Natural killer cell treated with Interleukin-12 subunit alpha and Interleukin-12 subunit beta and Interleukin-15 and Interleukin-18, amount 100 ng/mL, for 72 hours (primary cell): ENCODE measurements at regions not wholly inside any gene's neighbourhood (a gene's known extent, or its start where the extent isn't known, plus 50 kb on each side); places are given as distances from the start of the nearest gene placed in this dataset.
"Not testable (repeated sequence)": the region's sequence is repeated elsewhere in the genome, so short reads cannot be mapped to it uniquely, and the experiment has no call there.

Experiments
- ATAC-seq, 2 donors: fragments of 150-1000 bp; cut with Tn5 transposase in 1 of 2; sonication (Bioruptor Pico), chemical (Tn5 transposase) in 1 of 2; 2 replicates each; pipeline ENCODE4 v1.10.0; 2021
- DNase-seq: peaks from one replicate; pipeline ENCODE4 v3.0.0; 2022; ENCODE audit warnings: low spot score
- H3K27ac Mint-ChIP-seq, 2 donors: 1 replicate in 1 of 2; 2 replicates in 1 of 2; pipeline ENCODE4 v1.8.0; 2022; ENCODE audit warnings: mixed read lengths in 2 of 2, mild to moderate bottlenecking in 1 of 2, moderate library complexity in 1 of 2
- H3K27me3 Mint-ChIP-seq, 2 donors: 1 replicate in 1 of 2; 2 replicates in 1 of 2; pipeline ENCODE4 v1.8.0; 2022; ENCODE audit warnings: mixed read lengths in 2 of 2
- H3K36me3 Mint-ChIP-seq: one replicate; pipeline ENCODE4 v1.8.0; 2022; ENCODE audit warnings: mixed read lengths
- H3K4me1 Mint-ChIP-seq, 2 donors: 1 replicate in 1 of 2; 2 replicates in 1 of 2; pipeline ENCODE4 v1.8.0; 2022; ENCODE audit warnings: low read depth in 2 of 2, mixed read lengths in 2 of 2, mild to moderate bottlenecking in 1 of 2
- H3K4me3 Mint-ChIP-seq: one replicate; pipeline ENCODE4 v1.8.0; 2022; ENCODE audit warnings: mixed read lengths
- H3K9me3 Mint-ChIP-seq: 2 replicates; pipeline ENCODE4 v1.8.0; 2022; ENCODE audit warnings: mixed read lengths

- H3K4me3 Mint-ChIP-seq, H3K36me3 Mint-ChIP-seq, ATAC-seq, H3K27me3 Mint-ChIP-seq, DNase-seq: not testable (repeated sequence)
- peaks cover 8 to 30% of the 10 kb centered on the region in 2 donors for H3K4me1 Mint-ChIP-seq
- peaks cover 16% of the 10 kb centered on the region for H3K9me3 Mint-ChIP-seq
- peak overlapping the region in 1 of 2 donors; percentile 36 for H3K27ac Mint-ChIP-seq
Observed at GRCh38 chr21:13874001-13874400, 264.4 kb downstream of the POTED start.

- Mint-ChIP-seq H3K9me3 (peaks cover 24% of the 10 kb centered on the region), H3K27me3 (no peaks in the 10 kb centered on the region), H3K27ac (no peak overlapping the region), H3K4me1 (peaks cover 0 to 10% of the 10 kb centered on the region in 2 donors), H3K36me3 (no peaks in the 10 kb centered on the region), H3K4me3 (no peak overlapping the region)
- ATAC-seq = no peak
- DNase-seq = no peak
Observed at GRCh38 chr21:13854638-13855037, 245.1 kb downstream of the POTED start.

- H3K27ac Mint-ChIP-seq, DNase-seq, H3K36me3 Mint-ChIP-seq, ATAC-seq, H3K4me3 Mint-ChIP-seq, H3K27me3 Mint-ChIP-seq, H3K4me1 Mint-ChIP-seq: not testable (repeated sequence)
- peaks cover 15% of the 10 kb centered on the region for H3K9me3 Mint-ChIP-seq
Observed at GRCh38 chr21:13850808-13851207, 241.2 kb downstream of the POTED start.

GRCh38 chr21:13849489-13849888 lies 239.9 kb downstream of the POTED start:
- not testable (repeated sequence) for H3K27ac Mint-ChIP-seq, DNase-seq, H3K27me3 Mint-ChIP-seq, H3K4me3 Mint-ChIP-seq, H3K36me3 Mint-ChIP-seq, ATAC-seq, H3K4me1 Mint-ChIP-seq
- peaks cover 15% of the 10 kb centered on the region for H3K9me3 Mint-ChIP-seq

GRCh38 chr21:13846718-13847117 lies 237.1 kb downstream of the POTED start:
- peaks cover 11% of the 10 kb centered on the region for H3K9me3 Mint-ChIP-seq
- H3K27me3 Mint-ChIP-seq, ATAC-seq, H3K4me1 Mint-ChIP-seq, H3K27ac Mint-ChIP-seq, DNase-seq, H3K36me3 Mint-ChIP-seq, H3K4me3 Mint-ChIP-seq: not testable (repeated sequence)

- not testable (repeated sequence) for ATAC-seq, H3K4me3 Mint-ChIP-seq, H3K27ac Mint-ChIP-seq, H3K9me3 Mint-ChIP-seq, DNase-seq, H3K27me3 Mint-ChIP-seq, H3K4me1 Mint-ChIP-seq, H3K36me3 Mint-ChIP-seq
Observed at GRCh38 chr21:13844574-13844973, 235.0 kb downstream of the POTED start.

- not testable (repeated sequence) for H3K27me3 Mint-ChIP-seq, ATAC-seq, H3K27ac Mint-ChIP-seq, H3K4me3 Mint-ChIP-seq, H3K4me1 Mint-ChIP-seq, DNase-seq, H3K36me3 Mint-ChIP-seq, H3K9me3 Mint-ChIP-seq
Observed at GRCh38 chr21:13843081-13843480, 233.5 kb downstream of the POTED start.

GRCh38 chr21:13827666-13828065 lies 218.1 kb downstream of the POTED start:
- H3K27me3 Mint-ChIP-seq, H3K4me1 Mint-ChIP-seq, H3K36me3 Mint-ChIP-seq: not testable (repeated sequence)

GRCh38 chr21:13827201-13827600 lies 217.6 kb downstream of the POTED start:
- Mint-ChIP-seq H3K27me3 (peaks cover 0 to 4% of the 10 kb centered on the region in 2 donors), H3K9me3 (peaks cover 10% of the 10 kb centered on the region), H3K27ac (no peak overlapping the region), H3K4me3 (no peak overlapping the region), H3K36me3 (no peaks in the 10 kb centered on the region), H3K4me1 (no peaks in the 10 kb centered on the region)
- ATAC-seq (no peak), DNase-seq (no peak)

More at GRCh38 chr21:13827666-13828065, 218.1 kb downstream of the POTED start:
- not testable (repeated sequence) for H3K27ac Mint-ChIP-seq, ATAC-seq, DNase-seq, H3K4me3 Mint-ChIP-seq
- peaks cover 10% of the 10 kb centered on the region for H3K9me3 Mint-ChIP-seq

- H3K36me3 Mint-ChIP-seq = not testable (repeated sequence)
Observed at GRCh38 chr21:13826511-13826910, 216.9 kb downstream of the POTED start.

GRCh38 chr21:13825218-13825778 lies 215.7 kb downstream of the POTED start:
- H3K27me3 Mint-ChIP-seq, H3K9me3 Mint-ChIP-seq, H3K4me1 Mint-ChIP-seq, DNase-seq, H3K36me3 Mint-ChIP-seq, H3K4me3 Mint-ChIP-seq, ATAC-seq, H3K27ac Mint-ChIP-seq: not testable (repeated sequence)

More at GRCh38 chr21:13826511-13826910, 216.9 kb downstream of the POTED start:
- H3K4me1 Mint-ChIP-seq, H3K27me3 Mint-ChIP-seq, H3K9me3 Mint-ChIP-seq, ATAC-seq, H3K4me3 Mint-ChIP-seq, H3K27ac Mint-ChIP-seq, DNase-seq: not testable (repeated sequence)

- not testable (repeated sequence) for H3K27me3 Mint-ChIP-seq, DNase-seq, H3K9me3 Mint-ChIP-seq, H3K27ac Mint-ChIP-seq, H3K4me3 Mint-ChIP-seq, ATAC-seq, H3K36me3 Mint-ChIP-seq, H3K4me1 Mint-ChIP-seq
Observed at GRCh38 chr21:13820286-13820685, 210.7 kb downstream of the POTED start.

- not testable (repeated sequence) for H3K27me3 Mint-ChIP-seq, H3K36me3 Mint-ChIP-seq
Observed at GRCh38 chr21:13812191-13812590, 202.6 kb downstream of the POTED start.

GRCh38 chr21:13810559-13810958 lies 201.0 kb downstream of the POTED start:
- not testable (repeated sequence) for ATAC-seq, H3K4me3 Mint-ChIP-seq, H3K9me3 Mint-ChIP-seq, H3K4me1 Mint-ChIP-seq, H3K27ac Mint-ChIP-seq, H3K27me3 Mint-ChIP-seq, DNase-seq, H3K36me3 Mint-ChIP-seq

More at GRCh38 chr21:13812191-13812590, 202.6 kb downstream of the POTED start:
- H3K27ac Mint-ChIP-seq, DNase-seq, H3K9me3 Mint-ChIP-seq, H3K4me3 Mint-ChIP-seq, ATAC-seq, H3K4me1 Mint-ChIP-seq: not testable (repeated sequence)

- not testable (repeated sequence) for ATAC-seq, H3K4me1 Mint-ChIP-seq, H3K9me3 Mint-ChIP-seq, H3K4me3 Mint-ChIP-seq, H3K27me3 Mint-ChIP-seq, DNase-seq, H3K27ac Mint-ChIP-seq, H3K36me3 Mint-ChIP-seq
Observed at GRCh38 chr21:13806444-13806843, 196.9 kb downstream of the POTED start.
